Stromal cell of bone marrow (primary cell): ENCODE measurements at regions not wholly inside any gene's neighbourhood (a gene's known extent, or its start where the extent isn't known, plus 50 kb on each side); places are given as distances from the start of the nearest gene placed in this dataset.
"Not testable (repeated sequence)": the region's sequence is repeated elsewhere in the genome, so short reads cannot be mapped to it uniquely, and the experiment has no call there.

Experiments used
- DNase-seq: peaks from one replicate; pipeline ENCODE4 v3.0.0-alpha.2; 2012; ENCODE audit warnings: low read depth

DNA sequence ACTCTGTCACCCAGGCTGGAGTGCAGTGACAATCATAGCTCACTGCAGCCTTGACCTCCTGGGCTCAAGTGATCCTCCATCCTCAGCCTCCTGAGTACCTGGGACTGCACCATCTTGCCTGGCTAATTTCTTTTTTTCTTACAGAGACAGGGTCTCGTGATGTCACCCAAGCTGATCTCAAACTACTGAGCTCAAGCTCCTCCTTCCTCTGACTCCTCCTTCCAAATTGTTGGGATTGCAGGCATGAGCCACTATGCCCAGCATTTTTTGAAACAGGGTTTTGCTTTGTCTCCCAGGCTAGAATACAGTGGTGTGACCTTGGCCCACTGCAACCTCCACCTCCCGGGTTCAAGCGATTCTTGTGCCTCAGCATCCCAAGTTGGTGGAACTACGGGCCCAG is 358.3 kb upstream of the MTNR1B start:
- no peak for DNase-seq

DNA sequence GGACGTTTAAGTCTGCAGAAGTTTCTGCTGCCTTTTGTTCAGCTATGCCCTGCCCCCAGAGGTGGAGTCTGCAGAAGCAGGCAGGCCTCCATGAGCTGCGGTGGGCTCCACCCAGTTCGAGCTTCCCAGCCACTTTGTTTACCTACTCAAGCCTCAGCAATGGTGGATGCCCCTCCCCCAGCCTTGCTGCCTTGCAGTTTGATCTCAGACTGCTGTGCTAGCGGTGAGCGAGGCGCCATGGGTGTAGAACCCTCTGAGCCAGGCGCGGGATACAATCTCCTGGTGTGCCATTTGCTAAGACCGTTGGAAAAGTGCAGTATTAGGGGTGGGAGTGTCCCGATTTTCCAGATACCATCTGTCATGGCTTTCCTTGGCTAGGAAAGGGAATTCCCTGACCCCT is 351.4 kb upstream of the MTNR1B start:
- DNase-seq: not testable (repeated sequence)

DNA sequence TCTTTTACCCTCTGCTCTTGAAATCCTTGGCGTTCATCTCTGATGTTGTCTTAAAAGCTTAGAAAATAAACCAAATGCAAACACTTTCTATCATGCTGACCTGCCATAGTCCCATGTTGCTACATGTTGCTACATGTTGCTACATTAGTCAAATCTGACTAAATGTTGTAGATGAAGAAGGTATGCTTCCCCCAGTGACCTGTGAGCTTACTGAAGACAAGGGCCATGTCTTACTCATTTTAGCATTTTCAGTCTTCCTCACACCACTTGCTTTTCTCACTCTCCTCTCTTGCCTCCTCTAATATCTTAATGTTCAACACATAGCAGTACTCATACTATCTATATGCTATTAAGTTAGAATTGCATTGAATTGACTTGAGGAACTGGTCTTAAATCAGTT is 346.4 kb upstream of the MTNR1B start:
- DNase-seq: no peak

DNA sequence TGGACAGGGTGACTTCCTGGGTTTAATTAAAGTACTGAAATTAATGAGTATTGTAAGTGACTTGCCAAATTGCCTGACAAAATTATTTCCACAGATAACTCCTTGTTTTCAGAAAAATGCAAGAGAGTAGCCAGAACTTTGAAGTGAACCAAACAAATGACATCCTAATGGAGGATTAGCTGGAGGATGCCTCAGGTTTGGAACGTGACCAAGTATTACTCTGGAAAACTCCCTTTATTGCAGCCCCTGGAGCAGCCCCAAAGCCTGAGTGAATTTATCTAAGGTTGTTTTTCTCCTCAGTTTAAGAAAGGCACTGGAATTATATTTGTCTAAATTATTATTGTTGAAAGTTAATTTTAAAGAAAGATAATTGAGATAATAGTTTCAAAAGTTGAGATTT is 343.6 kb upstream of the MTNR1B start:
- no peak for DNase-seq

- no peak for DNase-seq
Measured at GRCh38 chr11:92626624-92627023, 342.8 kb upstream of the MTNR1B start.

DNA sequence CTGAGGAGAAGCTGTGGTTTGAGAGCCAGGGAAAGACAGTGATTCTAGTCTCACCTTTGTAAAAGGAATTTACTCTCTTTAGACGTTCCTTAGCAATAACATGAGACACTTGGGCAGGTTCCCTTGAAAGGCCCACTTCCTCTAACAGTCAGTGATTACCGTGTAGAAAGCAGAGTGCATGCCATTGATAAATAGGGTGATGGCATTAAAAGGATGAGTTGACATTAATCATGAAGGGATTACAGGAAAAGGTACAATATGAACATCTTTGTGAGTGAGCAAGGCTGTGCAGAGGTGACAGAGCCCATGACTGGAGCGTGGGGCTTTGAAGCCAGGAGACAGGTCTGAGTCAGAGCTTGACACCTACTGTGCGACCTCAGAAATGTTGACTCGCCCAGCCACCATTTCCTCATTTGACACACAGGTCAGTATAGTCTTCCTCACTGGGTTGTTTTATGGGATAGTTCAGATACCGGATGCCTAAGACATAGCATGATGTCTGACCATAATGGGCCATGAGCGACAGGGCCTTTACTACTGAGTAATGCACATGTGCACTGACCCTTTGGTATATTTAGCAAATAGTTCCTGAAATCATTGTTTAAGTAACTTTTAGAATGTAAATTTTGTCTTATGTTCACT is 341.7 kb upstream of the MTNR1B start:
- DNase-seq: no peak

DNA sequence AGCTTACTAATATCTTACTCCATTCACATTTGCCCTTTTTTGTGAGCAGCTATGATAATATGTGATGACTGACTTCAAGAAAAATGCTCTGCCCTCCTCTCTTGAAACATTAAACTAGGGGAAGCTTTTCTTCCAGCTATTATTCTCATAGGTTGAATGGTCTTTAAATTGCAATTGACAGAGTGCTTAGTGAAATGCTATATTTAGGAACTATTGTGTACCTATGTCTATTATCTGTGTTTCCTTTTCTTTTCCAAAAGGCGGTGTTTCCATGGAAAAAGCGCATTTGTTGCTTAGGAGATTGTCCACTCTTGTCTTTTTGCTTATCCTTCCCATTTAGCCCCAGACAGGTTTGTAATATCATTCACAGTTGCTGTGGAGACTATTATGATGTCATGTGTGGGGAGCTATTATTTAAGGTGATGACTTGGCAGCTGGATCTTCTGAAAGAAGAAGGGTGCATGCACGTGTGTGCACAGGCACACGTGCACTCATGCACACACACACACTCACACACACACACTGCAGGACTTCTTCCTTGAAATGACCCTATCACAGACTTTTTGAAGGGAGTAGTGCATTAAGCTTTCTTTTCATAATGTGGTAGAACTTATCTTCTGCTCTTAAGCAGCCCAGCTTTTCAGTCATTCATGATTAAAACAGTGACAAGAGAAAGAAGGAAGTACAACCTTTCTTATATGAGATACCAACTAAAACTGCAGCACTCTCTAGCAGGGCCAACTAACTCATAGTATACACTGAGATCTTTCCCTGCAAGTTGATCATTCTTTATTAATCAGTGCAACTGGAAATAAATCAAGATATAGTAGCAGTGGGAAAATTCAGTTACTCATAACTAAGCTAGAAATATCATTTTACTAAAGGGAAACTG is 340.8 kb upstream of the MTNR1B start:
- DNase-seq: peak; percentile 12

GRCh38 chr11:92632495-92632894 is 337.0 kb upstream of the MTNR1B start:
- DNase-seq: no peak

- DNase-seq: no peak
Measured at GRCh38 chr11:92633820-92634219, 335.6 kb upstream of the MTNR1B start.

DNA sequence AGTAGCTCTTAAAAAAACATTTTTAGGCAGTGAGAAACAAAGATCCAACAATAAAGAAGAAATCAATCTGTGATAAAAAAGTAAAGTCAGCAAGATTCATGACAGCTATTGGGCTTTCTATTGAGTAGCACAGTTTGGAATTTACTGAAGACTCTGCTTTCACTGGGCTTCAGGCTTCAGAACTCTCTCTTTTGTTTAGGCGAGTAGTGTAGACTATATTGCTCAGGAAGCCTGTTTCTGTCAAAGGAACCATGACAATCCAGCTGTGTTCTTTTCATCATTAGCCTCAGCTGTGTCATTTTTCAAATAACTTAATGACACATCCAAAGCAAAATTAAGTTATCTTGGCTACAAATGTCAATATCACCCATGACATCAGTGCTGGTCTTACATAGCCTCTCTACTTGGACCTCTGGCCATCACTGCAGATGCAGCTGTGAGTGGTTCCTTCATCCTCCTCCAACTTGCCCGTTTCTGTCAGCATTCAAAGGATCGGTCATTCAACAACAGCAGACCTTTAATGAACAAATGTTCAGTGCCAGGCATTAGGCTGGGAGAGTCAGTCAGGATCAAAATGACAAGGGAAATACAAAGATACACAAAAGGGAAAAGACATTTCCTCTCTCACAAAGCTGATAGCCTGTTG is 332.8 kb upstream of the MTNR1B start:
- no peak for DNase-seq

DNA sequence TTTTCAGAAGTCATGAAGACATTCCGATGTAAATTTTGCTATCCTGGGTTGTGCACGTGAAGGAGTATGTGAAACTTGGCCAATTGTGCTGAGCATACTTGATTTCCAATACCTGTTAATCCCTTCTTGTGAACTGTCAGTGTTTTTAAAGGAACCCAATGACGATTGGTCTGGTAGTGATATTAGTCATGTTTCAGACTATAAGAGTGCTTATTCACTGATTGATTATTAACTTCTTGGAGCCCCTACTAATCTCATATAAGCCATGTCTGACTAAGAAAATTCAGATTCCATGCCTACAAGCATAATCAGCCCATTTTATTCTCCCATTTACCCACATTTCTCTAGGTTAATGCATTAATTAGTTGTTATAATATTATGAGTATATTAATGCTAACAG is 330.8 kb upstream of the MTNR1B start:
- DNase-seq: no peak

DNA sequence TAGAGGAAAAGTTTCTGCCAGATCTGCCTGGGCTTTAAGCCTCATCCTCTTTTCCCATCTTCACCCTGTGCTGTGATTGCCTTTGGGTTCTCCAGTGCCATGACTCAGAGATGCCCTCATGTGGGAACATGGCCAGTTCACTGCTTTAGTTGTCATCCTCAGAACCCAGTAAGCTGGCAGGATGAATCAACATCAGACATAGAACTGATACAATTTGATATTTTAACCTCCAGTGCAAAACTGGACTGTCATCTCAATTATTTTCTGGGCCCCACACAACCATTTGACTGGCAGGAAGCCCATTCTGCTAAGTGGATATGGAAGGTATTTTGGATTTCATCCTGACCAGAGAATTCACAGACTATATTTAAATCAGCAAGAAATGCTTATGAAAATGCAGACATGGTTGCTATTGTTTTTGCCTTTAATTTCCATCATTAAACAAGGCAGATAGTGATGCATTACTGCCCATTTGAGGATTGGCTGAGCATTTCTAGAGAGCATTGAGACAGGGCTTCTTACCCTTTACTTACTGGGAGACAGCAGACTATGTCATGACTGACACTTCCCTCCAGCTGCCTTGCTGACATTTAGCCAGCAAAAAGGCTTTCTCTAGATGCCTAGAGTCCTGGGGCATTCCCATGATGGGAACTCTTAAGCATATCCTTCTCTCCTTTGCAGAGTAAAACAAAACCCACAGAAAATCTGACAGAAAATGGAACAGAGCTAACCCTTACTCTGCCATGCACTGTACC is 327.1 kb upstream of the MTNR1B start:
- DNase-seq: no peak

DNA sequence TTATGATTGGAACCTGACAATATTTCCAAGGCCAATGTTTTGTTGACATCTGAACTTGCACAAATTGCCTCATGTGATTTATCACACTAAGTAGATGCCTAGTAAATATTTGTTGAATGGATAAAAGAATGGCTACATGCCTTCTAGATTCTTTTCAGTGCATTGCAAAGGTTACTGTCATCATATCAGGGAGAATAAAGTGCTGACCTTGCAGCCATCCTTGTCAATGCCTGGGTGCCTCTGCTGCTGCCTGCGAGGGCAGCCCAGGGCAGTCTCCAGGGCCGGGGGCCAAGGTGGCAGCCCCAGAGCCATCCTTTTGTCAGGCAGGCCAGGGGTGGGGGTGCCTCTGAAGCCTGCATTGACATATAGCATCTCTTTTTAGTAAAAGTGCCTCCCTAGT is 325.6 kb upstream of the MTNR1B start:
- DNase-seq: no peak

DNA sequence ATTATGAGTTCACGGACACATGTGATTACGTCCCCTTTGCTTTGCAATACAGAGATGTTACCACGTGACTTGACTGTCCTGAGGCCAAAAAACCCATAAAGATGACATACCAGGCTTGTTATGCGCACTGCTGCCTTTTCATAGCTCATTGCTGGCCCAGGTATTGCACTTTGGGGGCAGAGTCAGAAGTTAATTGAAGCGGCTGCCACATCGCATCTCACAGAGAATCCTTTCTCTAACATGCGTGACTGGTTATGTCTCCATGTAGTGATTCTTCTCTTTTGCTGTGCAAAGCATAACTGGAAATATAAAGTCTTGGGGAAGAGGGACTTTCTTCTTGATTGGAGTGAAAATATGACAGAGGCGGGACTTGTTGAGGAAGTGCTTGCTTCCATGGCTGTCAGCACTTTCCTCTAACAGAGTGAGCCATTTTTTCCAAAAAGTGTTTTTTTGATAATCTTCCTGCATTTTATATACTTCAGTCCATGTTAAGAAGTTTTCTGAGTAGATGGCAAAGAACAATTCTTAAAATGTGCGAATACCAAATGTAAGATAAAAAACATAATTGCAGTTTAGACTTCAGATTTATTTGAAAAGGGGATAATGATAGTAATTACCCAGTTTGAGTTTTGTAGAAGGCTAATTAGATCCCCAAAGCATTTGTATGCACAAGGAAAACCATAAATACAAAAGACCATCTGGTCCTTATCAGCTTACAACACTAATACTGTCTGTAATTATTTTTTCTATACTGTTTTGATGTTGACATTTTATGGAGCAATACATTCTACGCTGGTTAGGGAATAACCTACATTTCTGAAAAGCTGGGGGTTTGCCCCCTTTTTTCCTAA is 324.6 kb upstream of the MTNR1B start:
- DNase-seq: no peak

DNA sequence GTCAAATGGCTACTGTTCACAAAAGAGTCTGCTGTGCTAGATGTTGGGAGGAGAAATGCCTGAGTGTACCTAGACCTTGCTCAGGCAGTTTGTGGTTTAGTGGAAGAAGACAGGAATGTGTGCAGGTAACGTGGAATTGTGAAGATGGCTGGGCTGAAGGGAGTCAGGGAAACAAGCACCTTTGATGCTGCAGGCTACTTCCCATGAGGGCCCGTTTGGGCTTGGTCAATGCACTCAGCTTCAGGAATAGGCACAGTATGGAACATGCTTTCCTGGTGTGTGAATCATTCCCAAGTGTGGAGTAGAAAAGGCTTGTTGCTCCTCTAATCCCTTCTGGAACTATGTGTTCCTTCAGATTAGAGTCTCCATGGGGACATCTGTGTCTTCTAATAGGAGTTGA is 318.3 kb upstream of the MTNR1B start:
- no peak for DNase-seq

- DNase-seq: no peak
Measured at GRCh38 chr11:92653454-92653853, 316.0 kb upstream of the MTNR1B start.

DNA sequence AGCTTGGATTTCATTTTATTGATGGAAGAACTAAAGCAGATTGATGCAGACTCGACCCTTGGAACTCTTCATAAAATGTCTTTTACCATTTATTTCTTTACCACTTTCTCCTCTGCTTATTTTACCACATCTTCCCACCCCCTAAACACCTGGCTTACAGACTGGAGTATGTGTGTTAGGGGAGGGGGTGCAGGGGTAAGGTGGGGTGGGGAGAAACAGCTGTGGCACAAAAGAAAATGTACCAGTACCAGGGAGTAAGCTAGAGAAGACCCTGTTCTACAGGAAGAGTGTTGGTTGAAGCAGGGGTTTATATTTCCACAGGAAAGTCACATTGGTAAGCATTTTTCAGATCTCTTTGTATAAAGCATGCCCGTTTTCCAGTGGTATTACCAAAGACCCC is 312.7 kb upstream of the MTNR1B start:
- DNase-seq: no peak

- no peak for DNase-seq
Measured at GRCh38 chr11:92657226-92657625, 312.2 kb upstream of the MTNR1B start.

DNA sequence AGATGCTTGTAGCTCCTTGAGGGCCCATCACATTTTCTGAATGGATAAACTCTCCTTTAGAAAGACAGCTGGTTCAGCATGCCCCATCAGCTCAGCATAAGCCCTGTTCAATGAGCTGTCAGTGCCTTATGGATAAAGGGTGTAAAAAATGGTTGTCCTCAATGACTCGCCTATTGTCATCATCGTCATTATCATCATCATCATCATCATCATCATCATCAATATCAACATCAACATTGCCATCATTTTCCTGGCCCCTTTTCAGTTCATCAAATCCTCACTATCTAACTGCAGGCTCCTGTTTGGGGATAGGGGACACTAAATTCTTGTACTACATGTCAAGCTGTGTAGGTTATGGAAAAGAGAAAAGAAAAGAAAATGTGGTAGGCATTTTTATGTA is 310.7 kb upstream of the MTNR1B start:
- DNase-seq: no peak

GRCh38 chr11:92659793-92660192 is 309.7 kb upstream of the MTNR1B start:
- no peak for DNase-seq

DNA sequence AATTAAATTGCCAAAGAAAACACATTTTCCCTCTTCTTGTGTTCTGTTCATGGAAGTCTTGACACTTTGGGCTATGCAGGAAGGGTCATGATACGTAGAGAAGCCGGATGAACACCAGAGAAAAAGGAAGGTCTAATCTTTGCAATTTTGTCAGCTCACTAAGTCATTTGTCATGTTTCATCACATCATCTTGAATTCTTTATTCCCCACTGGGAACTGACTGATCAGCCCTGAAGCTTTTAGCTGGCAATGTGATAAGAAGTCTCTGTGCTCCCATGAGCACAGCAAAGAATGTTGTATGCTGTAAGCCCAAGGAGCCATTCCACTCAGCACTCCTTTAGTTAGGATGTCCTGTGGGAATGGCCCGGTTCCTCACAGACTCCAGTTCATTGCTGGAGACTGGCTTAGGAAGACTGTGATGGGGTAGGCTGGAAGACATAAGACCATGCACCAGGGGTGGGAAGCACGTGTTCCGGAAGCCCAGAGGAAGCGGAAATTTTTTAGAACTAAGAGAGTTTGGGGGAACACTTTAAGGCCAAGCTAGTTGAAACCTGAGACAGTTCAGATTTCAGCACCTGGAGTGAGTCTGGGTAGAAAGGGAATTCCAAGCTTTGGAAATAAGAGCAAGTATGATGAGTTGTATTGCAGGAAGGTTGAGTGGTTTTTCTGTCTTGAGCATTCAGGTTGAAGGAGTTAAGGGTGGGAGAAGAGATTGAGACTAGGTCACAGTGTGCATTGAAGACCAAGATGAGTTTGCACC is 306.7 kb upstream of the MTNR1B start:
- DNase-seq: no peak
